ENCODE measurements at regions not wholly inside any gene's neighbourhood (a gene's known extent, or its start where the extent isn't known, plus 50 kb on each side); places are given as distances from the start of the nearest gene placed in this dataset.

- TF ChIP-seq, protein P1, sequence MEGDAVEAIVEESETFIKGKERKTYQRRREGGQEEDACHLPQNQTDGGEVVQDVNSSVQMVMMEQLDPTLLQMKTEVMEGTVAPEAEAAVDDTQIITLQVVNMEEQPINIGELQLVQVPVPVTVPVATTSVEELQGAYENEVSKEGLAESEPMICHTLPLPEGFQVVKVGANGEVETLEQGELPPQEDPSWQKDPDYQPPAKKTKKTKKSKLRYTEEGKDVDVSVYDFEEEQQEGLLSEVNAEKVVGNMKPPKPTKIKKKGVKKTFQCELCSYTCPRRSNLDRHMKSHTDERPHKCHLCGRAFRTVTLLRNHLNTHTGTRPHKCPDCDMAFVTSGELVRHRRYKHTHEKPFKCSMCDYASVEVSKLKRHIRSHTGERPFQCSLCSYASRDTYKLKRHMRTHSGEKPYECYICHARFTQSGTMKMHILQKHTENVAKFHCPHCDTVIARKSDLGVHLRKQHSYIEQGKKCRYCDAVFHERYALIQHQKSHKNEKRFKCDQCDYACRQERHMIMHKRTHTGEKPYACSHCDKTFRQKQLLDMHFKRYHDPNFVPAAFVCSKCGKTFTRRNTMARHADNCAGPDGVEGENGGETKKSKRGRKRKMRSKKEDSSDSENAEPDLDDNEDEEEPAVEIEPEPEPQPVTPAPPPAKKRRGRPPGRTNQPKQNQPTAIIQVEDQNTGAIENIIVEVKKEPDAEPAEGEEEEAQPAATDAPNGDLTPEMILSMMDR (conservative IDR thresholded peaks at IDR 0.05 in 1 of 2, IDR thresholded peaks at IDR 0.05 in 1 of 2; ENCODE audit: low read depth in 1 of 2, low read length in 2 of 2): no peak
- TF ChIP-seq EZH2 (IDR thresholded peaks at IDR 0.05; ENCODE audit: low read length, missing control alignments): no peak
These were observed 225.4 kb upstream of the PDE3A start for GRCh38 chr12:20142956-20143355.

Measured in fibroblast of lung (primary cell).